K562 (cell line): ENCODE measurements at regions not wholly inside any gene's neighbourhood (a gene's known extent, or its start where the extent isn't known, plus 50 kb on each side); places are given as distances from the start of the nearest gene placed in this dataset.

Experiments used
- BDP1 ChIP-seq: IDR thresholded peaks from 3 replicates; pipeline ENCODE4 v1.6.1; 2011; ENCODE audit not compliant: insufficient read length, insufficient read depth
- E4F1 ChIP-seq: fragments of 250-450 bp; sonication (Bioruptor Pico); IDR thresholded peaks from 2 replicates; pipeline ENCODE4 v1.5.0; 2021; ENCODE audit warnings: mild to moderate bottlenecking, borderline replicate concordance
- MEIS2 ChIP-seq: fragments of 450-650 bp; IDR thresholded peaks from 2 replicates; pipeline ENCODE4 v1.6.1; 2014; ENCODE audit warnings: mild to moderate bottlenecking; ENCODE audit not compliant: partially characterized antibody
- MGA ChIP-seq: fragments of 450-650 bp; IDR thresholded peaks from 2 replicates; pipeline ENCODE4 v1.6.1; 2016; ENCODE audit warnings: mild to moderate bottlenecking, moderate library complexity
- NFE2L1 ChIP-seq: fragments of 450-650 bp; IDR thresholded peaks from 2 replicates; pipeline ENCODE4 v1.6.1; 2016; ENCODE audit warnings: missing genetic modification characterization, low read depth, mild to moderate bottlenecking, missing compliant biosample characterization, moderate library complexity, borderline replicate concordance
- NR1H2 ChIP-seq: sonication (generic); formaldehyde crosslinking; IDR thresholded peaks from 2 replicates; pipeline ENCODE4 v1.4.0; 2020; ENCODE audit warnings: mild to moderate bottlenecking, missing genetic modification reagents
- TCF7 ChIP-seq: sonication (generic); IDR thresholded peaks from 2 replicates; pipeline ENCODE4 v1.6.1; 2016; ENCODE audit warnings: antibody characterized with exemption, borderline replicate concordance
- ZBTB33 ChIP-seq: sonication (generic); formaldehyde crosslinking; IDR thresholded peaks from 2 replicates; pipeline ENCODE4 v1.8.1; 2023; ENCODE audit warnings: mild to moderate bottlenecking, missing genetic modification reagents
- ZNF24 ChIP-seq: fragments of 450-650 bp; IDR thresholded peaks from 2 replicates; pipeline ENCODE4 v1.6.1; 2016
- ZNF324 ChIP-seq: fragments of 250-450 bp; sonication (Bioruptor Pico); IDR thresholded peaks from 2 replicates; pipeline ENCODE4 v1.4.0; 2020; ENCODE audit warnings: mild to moderate bottlenecking
- ZNF354B ChIP-seq: fragments of 250-450 bp; sonication (Bioruptor Pico); IDR thresholded peaks from 2 replicates; pipeline ENCODE4 v1.4.0; 2020

- TF ChIP-seq E4F1 (no peak), TCF7 (peak; percentile 78; the same call in 1 of the 2 replicates), ZBTB33 (peak; percentile 59), BDP1 (no peak), ZNF324 (CRISPR knock-in tag) (no peak), NR1H2 (peak; percentile 96; the same call in 1 of the 2 replicates), MEIS2 (no peak), ZNF354B (CRISPR knock-in tag) (no peak; the same call in 1 of the 2 replicates), MGA (peak; percentile 8), ZNF24 (peak; percentile 84; the same call in 1 of the 2 replicates), NFE2L1 (no peak)
These were observed 129.9 kb downstream of the HFE start (continued) for GRCh38 chr6:26216886-26217713.
